MM.1S (cell line): ENCODE measurements at regions not wholly inside any gene's neighbourhood (a gene's known extent, or its start where the extent isn't known, plus 50 kb on each side); places are given as distances from the start of the nearest gene placed in this dataset.

Source experiments
- DNase-seq: peaks from one replicate; pipeline ENCODE4 v3.0.0-alpha.2; 2015
- H2AFZ ChIP-seq: fragments of 300-600 bp; sonication (generic); 2 replicates; pipeline ENCODE4 v1.6.0; 2016; ENCODE audit warnings: antibody characterized with exemption, low read length
- H3F3A ChIP-seq: fragments of 300-600 bp; sonication (generic); 2 replicates; pipeline ENCODE4 v1.6.1; 2016; ENCODE audit warnings: mild to moderate bottlenecking, antibody characterized with exemption, low read length, moderate library complexity, mixed read lengths; ENCODE audit not compliant: insufficient read depth
- H3K27ac ChIP-seq: fragments of 300-600 bp; sonication (generic); 2 replicates; pipeline ENCODE4 v1.5.1; 2016; ENCODE audit warnings: mild to moderate bottlenecking, low read length
- H3K27me3 ChIP-seq: fragments of 300-600 bp; sonication (generic); replicated peaks from 2 replicates; pipeline ENCODE4 v1.6.0; 2016; ENCODE audit warnings: low read length; ENCODE audit not compliant: insufficient read depth
- H3K36me3 ChIP-seq: fragments of 300-600 bp; sonication (generic); replicated peaks from 2 replicates; pipeline ENCODE4 v1.6.1; 2016; ENCODE audit warnings: mild to moderate bottlenecking, low read length, mixed read lengths; ENCODE audit not compliant: insufficient read depth
- H3K4me1 ChIP-seq: fragments of 300-600 bp; sonication (generic); 2 replicates; pipeline ENCODE4 v1.6.1; 2016; ENCODE audit warnings: low read length, mixed read lengths
- H3K4me2 ChIP-seq: fragments of 300-600 bp; sonication (generic); 2 replicates; pipeline ENCODE4 v1.6.0; 2016; ENCODE audit warnings: low read depth, low read length
- H3K4me3 ChIP-seq: fragments of 300-600 bp; sonication (generic); 2 replicates; pipeline ENCODE4 v1.5.1; 2016; ENCODE audit warnings: low read length, mixed read lengths
- H3K79me2 ChIP-seq: fragments of 300-600 bp; sonication (generic); 2 replicates; pipeline ENCODE4 v1.6.1; 2016; ENCODE audit warnings: mixed run types, low read length, mixed read lengths
- H3K9ac ChIP-seq: fragments of 300-600 bp; sonication (generic); 2 replicates; pipeline ENCODE4 v1.6.1; 2016; ENCODE audit warnings: low read length, mixed read lengths
- H3K9me2 ChIP-seq: fragments of 300-600 bp; sonication (generic); replicated peaks from 2 replicates; pipeline ENCODE4 v1.6.1; 2016; ENCODE audit warnings: mild to moderate bottlenecking, low read length, mixed read lengths; ENCODE audit not compliant: insufficient read depth
- H3K9me3 ChIP-seq: fragments of 300-600 bp; sonication (generic); replicated peaks from 2 replicates; pipeline ENCODE4 v1.6.1; 2016; ENCODE audit warnings: mild to moderate bottlenecking, low read length, mixed read lengths; ENCODE audit not compliant: insufficient read depth
- H4K20me1 ChIP-seq: fragments of 300-600 bp; sonication (generic); 2 replicates; pipeline ENCODE4 v1.6.1; 2016; ENCODE audit warnings: mild to moderate bottlenecking, low read length, moderate library complexity, mixed read lengths; ENCODE audit not compliant: insufficient read depth
- CTCF ChIP-seq: fragments of 300-600 bp; sonication (generic); IDR thresholded peaks from 2 replicates; pipeline ENCODE4 v1.5.1; 2016; ENCODE audit warnings: antibody characterized with exemption, low read length, mixed read lengths
- EZH2 ChIP-seq: fragments of 300-600 bp; sonication (generic); optimal IDR thresholded peaks from 2 replicates; pipeline ENCODE3; 2017; ENCODE audit warnings: low read depth, mild to moderate bottlenecking, antibody characterized with exemption, low read length, mixed read lengths
- EZH2phosphoT487 ChIP-seq: fragments of 300-600 bp; sonication (generic); IDR thresholded peaks from 2 replicates; pipeline ENCODE4 v1.6.1; 2018; ENCODE audit warnings: antibody characterized with exemption, low read length

DNA sequence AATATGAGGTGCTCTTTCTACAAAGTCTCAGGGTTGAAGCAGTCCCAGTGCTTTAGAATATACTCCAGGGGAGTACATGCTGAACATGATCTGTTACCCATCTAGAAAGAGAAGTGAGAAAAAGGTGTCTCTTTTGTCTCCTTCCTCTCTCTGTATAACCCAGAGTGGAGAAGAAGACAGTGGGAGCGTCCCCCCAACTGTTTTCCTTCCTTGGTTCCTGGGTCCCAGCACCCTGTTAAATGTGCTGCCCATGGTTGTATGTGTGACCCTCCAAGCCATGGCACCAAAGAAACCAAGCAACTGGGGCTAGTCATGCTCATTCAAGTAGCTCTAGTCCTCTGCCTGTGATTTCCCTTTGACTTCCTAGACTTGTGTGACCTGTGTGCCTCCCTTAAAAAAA is 683.7 kb downstream of the TBL1XR1 start:
- no peaks in the 10 kb centered on the region for H3K9me2 ChIP-seq
- H3K36me3 ChIP-seq, result no peaks in the 10 kb centered on the region
- no peaks in the 10 kb centered on the region for H3K27me3 ChIP-seq
- no peak overlapping the region for H3K4me2 ChIP-seq
- H3K27ac ChIP-seq, result no peak overlapping the region
- no peaks in the 10 kb centered on the region for H3K79me2 ChIP-seq
- H2AFZ ChIP-seq, result no peak overlapping the region
- TF ChIP-seq CTCF, result no peak
- no peak for TF ChIP-seq EZH2
- TF ChIP-seq EZH2phosphoT487, result no peak
- H3F3A ChIP-seq, result no peaks in the 10 kb centered on the region
- no peak for DNase-seq
- no peak overlapping the region for H3K9ac ChIP-seq
- H3K4me3 ChIP-seq, result no peak overlapping the region
- no peaks in the 10 kb centered on the region for H3K4me1 ChIP-seq
- H4K20me1 ChIP-seq, result no peaks in the 10 kb centered on the region
- no peaks in the 10 kb centered on the region for H3K9me3 ChIP-seq

DNA sequence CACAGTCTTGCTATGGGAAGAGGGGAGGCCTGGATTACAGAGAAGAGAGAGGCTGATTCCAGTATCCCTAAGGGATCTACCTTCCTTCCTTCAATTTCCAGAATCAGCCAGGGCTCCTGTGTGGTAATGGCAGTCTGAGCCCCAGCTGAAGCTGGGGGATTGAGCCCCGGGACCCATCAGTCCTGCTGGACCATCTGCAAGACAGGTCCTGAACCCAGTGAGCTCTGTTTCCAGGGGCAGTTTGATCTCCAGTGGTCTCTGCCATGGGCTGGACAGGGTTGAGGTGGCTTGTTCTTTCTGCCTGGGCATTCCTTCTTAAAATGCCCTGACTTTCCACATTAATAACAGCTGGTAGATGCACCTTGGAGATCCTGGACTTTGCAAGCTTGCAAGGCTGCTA is 685.2 kb downstream of the TBL1XR1 start:
- no peaks in the 10 kb centered on the region for H4K20me1 ChIP-seq
- no peak for DNase-seq
- H3K27me3 ChIP-seq, result no peaks in the 10 kb centered on the region
- H3K9me2 ChIP-seq, result no peaks in the 10 kb centered on the region
- no peak overlapping the region for H3K9ac ChIP-seq
- no peak overlapping the region for H2AFZ ChIP-seq
- H3K4me3 ChIP-seq, result no peak overlapping the region
- no peaks in the 10 kb centered on the region for H3K36me3 ChIP-seq
- no peaks in the 10 kb centered on the region for H3K79me2 ChIP-seq
- H3F3A ChIP-seq, result no peaks in the 10 kb centered on the region
- H3K9me3 ChIP-seq, result no peaks in the 10 kb centered on the region
- H3K4me1 ChIP-seq, result no peaks in the 10 kb centered on the region
- H3K27ac ChIP-seq, result no peak overlapping the region
- TF ChIP-seq EZH2phosphoT487 (no peak), CTCF (no peak), EZH2 (no peak)
- H3K4me2 ChIP-seq, result no peak overlapping the region

DNA sequence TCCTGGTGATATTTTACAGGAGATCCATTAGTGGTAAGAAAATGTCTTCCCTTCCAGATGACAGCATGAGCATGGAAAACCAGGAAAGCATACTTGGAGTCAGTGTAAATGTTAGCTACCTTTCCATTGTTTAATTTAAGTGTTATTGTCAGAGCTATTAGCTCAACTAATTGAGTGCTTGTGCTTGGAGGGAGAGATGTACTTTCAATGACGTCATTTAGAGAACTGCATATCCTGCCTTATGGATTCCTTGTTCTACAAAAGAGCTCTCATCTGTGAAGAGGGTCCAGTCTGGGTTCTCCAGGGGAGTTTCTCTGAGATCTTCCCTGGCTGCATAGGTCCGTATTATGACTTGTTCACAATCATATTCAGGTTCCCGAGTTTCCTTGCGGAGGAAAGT is 687.2 kb downstream of the TBL1XR1 start:
- Histone ChIP-seq H3K9me2 (no peaks in the 10 kb centered on the region), H3K4me1 (no peaks in the 10 kb centered on the region), H3F3A (no peaks in the 10 kb centered on the region), H3K27me3 (no peaks in the 10 kb centered on the region), H2AFZ (no peak overlapping the region), H3K4me2 (no peak overlapping the region), H4K20me1 (no peaks in the 10 kb centered on the region), H3K9ac (no peak overlapping the region), H3K27ac (no peak overlapping the region), H3K79me2 (no peaks in the 10 kb centered on the region), H3K4me3 (no peak overlapping the region), H3K9me3 (no peaks in the 10 kb centered on the region), H3K36me3 (no peaks in the 10 kb centered on the region)
- TF ChIP-seq CTCF (no peak), EZH2phosphoT487 (no peak), EZH2 (no peak)
- no peak for DNase-seq
